ENCODE measurements at regions not wholly inside any gene's neighbourhood (a gene's known extent, or its start where the extent isn't known, plus 50 kb on each side); places are given as distances from the start of the nearest gene placed in this dataset.
"Not testable (repeated sequence)": the region's sequence is repeated elsewhere in the genome, so short reads cannot be mapped to it uniquely, and the experiment has no call there.

- ATAC-seq (replicated peaks) (no peak), DNase-seq (no peak)
- Mint-ChIP-seq H3K4me1 (no peaks in the 10 kb centered on the region), H3K4me3 (no peak overlapping the region), H3K36me3 (no peaks in the 10 kb centered on the region), H3K27ac (no peak overlapping the region), H3K27me3 (no peaks in the 10 kb centered on the region), H3K9me3 (peaks cover under 1 to 1% of the 10 kb centered on the region in 2 donors)
Measured at GRCh38 chr18:30160124-30160523, 882.4 kb downstream of the DSC3 start.

GRCh38 chr18:30150586-30151250 is 891.8 kb downstream of the DSC3 start:
- DNase-seq (no peak), ATAC-seq (replicated peaks) (no peak)
- H3K4me3 Mint-ChIP-seq, result no peak overlapping the region
- no peak overlapping the region for H3K27ac Mint-ChIP-seq
- H3K27me3 Mint-ChIP-seq, result no peaks in the 10 kb centered on the region
- H3K9me3 Mint-ChIP-seq, result peaks cover 0 to 6% of the 10 kb centered on the region in 2 donors
- H3K36me3 Mint-ChIP-seq, result no peaks in the 10 kb centered on the region
- peaks cover 0 to 5% of the 10 kb centered on the region in 2 donors for H3K4me1 Mint-ChIP-seq

- no peak overlapping the region for H3K27ac Mint-ChIP-seq
- H3K36me3 Mint-ChIP-seq, result no peaks in the 10 kb centered on the region
- no peak for DNase-seq
- H3K4me1 Mint-ChIP-seq, result peaks cover 2 to 9% of the 10 kb centered on the region in 2 donors
- no peaks in the 10 kb centered on the region for H3K27me3 Mint-ChIP-seq
- no peak for ATAC-seq (replicated peaks)
- peaks cover 6% of the 10 kb centered on the region in 2 donors for H3K9me3 Mint-ChIP-seq
- no peak overlapping the region for H3K4me3 Mint-ChIP-seq
Measured at GRCh38 chr18:30149585-30149984, 893.0 kb downstream of the DSC3 start.

- DNase-seq, result no peak
- Mint-ChIP-seq H3K27me3 (no peaks in the 10 kb centered on the region), H3K4me3 (no peak overlapping the region), H3K9me3 (peaks cover 4 to 17% of the 10 kb centered on the region in 2 donors), H3K4me1 (peaks cover 5 to 10% of the 10 kb centered on the region in 2 donors), H3K36me3 (no peaks in the 10 kb centered on the region), H3K27ac (no peak overlapping the region)
- no peak for ATAC-seq (replicated peaks)
Measured at GRCh38 chr18:30142870-30143269, 899.7 kb downstream of the DSC3 start.

- Mint-ChIP-seq H3K36me3 (no peaks in the 10 kb centered on the region), H3K27me3 (no peaks in the 10 kb centered on the region), H3K4me3 (no peak overlapping the region), H3K27ac (no peak overlapping the region), H3K4me1 (peaks cover 5 to 7% of the 10 kb centered on the region in 2 donors), H3K9me3 (peaks cover 4 to 17% of the 10 kb centered on the region in 2 donors)
- ATAC-seq (replicated peaks) (no peak), DNase-seq (no peak)
Measured at GRCh38 chr18:30142248-30142647, 900.3 kb downstream of the DSC3 start.

- not testable (repeated sequence) for H3K4me1 Mint-ChIP-seq; H3K27ac Mint-ChIP-seq; ATAC-seq (replicated peaks); DNase-seq; H3K27me3 Mint-ChIP-seq; H3K36me3 Mint-ChIP-seq; H3K4me3 Mint-ChIP-seq
- H3K9me3 Mint-ChIP-seq, result peaks cover 4 to 17% of the 10 kb centered on the region in 2 donors
Measured at GRCh38 chr18:30141506-30141905, 901.0 kb downstream of the DSC3 start.

- H3K4me1 Mint-ChIP-seq, result peaks cover 4 to 6% of the 10 kb centered on the region in 2 donors
- H3K36me3 Mint-ChIP-seq, result no peaks in the 10 kb centered on the region
- no peak overlapping the region for H3K4me3 Mint-ChIP-seq
- DNase-seq (no peak), ATAC-seq (replicated peaks) (no peak)
- peaks cover 5 to 12% of the 10 kb centered on the region in 2 donors for H3K9me3 Mint-ChIP-seq
- H3K27me3 Mint-ChIP-seq, result no peaks in the 10 kb centered on the region
- H3K27ac Mint-ChIP-seq, result no peak overlapping the region
Measured at GRCh38 chr18:30139631-30140287, 902.8 kb downstream of the DSC3 start.

- DNase-seq (no peak), ATAC-seq (replicated peaks) (no peak)
- Mint-ChIP-seq H3K4me3 (no peak overlapping the region), H3K36me3 (no peaks in the 10 kb centered on the region), H3K27ac (no peak overlapping the region), H3K9me3 (peaks cover 6 to 14% of the 10 kb centered on the region in 2 donors), H3K27me3 (no peaks in the 10 kb centered on the region), H3K4me1 (no peaks in the 10 kb centered on the region)
Measured at GRCh38 chr18:30135938-30136337, 906.6 kb downstream of the DSC3 start.

- no peak for DNase-seq
- Mint-ChIP-seq H3K4me1 (no peaks in the 10 kb centered on the region), H3K9me3 (peaks cover 7 to 10% of the 10 kb centered on the region in 2 donors), H3K36me3 (no peaks in the 10 kb centered on the region), H3K27ac (no peak overlapping the region), H3K4me3 (no peak overlapping the region), H3K27me3 (no peaks in the 10 kb centered on the region)
- ATAC-seq (replicated peaks), result no peak
Measured at GRCh38 chr18:30134020-30134419, 908.5 kb downstream of the DSC3 start.

GRCh38 chr18:30132959-30133358 is 909.6 kb downstream of the DSC3 start:
- Mint-ChIP-seq H3K27me3 (no peaks in the 10 kb centered on the region), H3K9me3 (peaks cover 7 to 10% of the 10 kb centered on the region in 2 donors), H3K36me3 (no peaks in the 10 kb centered on the region), H3K27ac (no peak overlapping the region), H3K4me3 (no peak overlapping the region), H3K4me1 (no peaks in the 10 kb centered on the region)
- ATAC-seq (replicated peaks) (no peak), DNase-seq (no peak)

GRCh38 chr18:30121397-30121796 is 921.1 kb downstream of the DSC3 start:
- Mint-ChIP-seq H3K27ac (no peak overlapping the region), H3K27me3 (no peaks in the 10 kb centered on the region), H3K4me3 (no peak overlapping the region), H3K9me3 (peaks cover 0 to 2% of the 10 kb centered on the region in 2 donors), H3K4me1 (no peaks in the 10 kb centered on the region), H3K36me3 (no peaks in the 10 kb centered on the region)
- ATAC-seq (replicated peaks) (no peak), DNase-seq (no peak)

GRCh38 chr18:30113454-30113853 is 929.1 kb downstream of the DSC3 start:
- H3K36me3 Mint-ChIP-seq, result no peaks in the 10 kb centered on the region
- H3K27ac Mint-ChIP-seq, result no peak overlapping the region
- ATAC-seq (replicated peaks) (no peak), DNase-seq (no peak)
- no peaks in the 10 kb centered on the region for H3K4me1 Mint-ChIP-seq
- no peaks in the 10 kb centered on the region for H3K27me3 Mint-ChIP-seq
- no peak overlapping the region for H3K4me3 Mint-ChIP-seq
- H3K9me3 Mint-ChIP-seq, result no peaks in the 10 kb centered on the region

GRCh38 chr18:30106356-30106755 is 936.2 kb downstream of the DSC3 start:
- Mint-ChIP-seq H3K4me3 (no peak overlapping the region), H3K27me3 (no peaks in the 10 kb centered on the region), H3K4me1 (no peaks in the 10 kb centered on the region), H3K9me3 (no peaks in the 10 kb centered on the region), H3K27ac (no peak overlapping the region), H3K36me3 (no peaks in the 10 kb centered on the region)
- DNase-seq (no peak), ATAC-seq (replicated peaks) (no peak)

GRCh38 chr18:30103881-30104280 is 938.7 kb downstream of the DSC3 start:
- no peak overlapping the region for H3K27ac Mint-ChIP-seq
- no peaks in the 10 kb centered on the region for H3K9me3 Mint-ChIP-seq

GRCh38 chr18:30096796-30097195 is 945.7 kb downstream of the DSC3 start:
- Mint-ChIP-seq H3K4me1 (no peaks in the 10 kb centered on the region), H3K27ac (no peak overlapping the region), H3K4me3 (no peak overlapping the region), H3K36me3 (no peaks in the 10 kb centered on the region), H3K27me3 (no peaks in the 10 kb centered on the region), H3K9me3 (peaks cover 0 to 3% of the 10 kb centered on the region in 2 donors)
- ATAC-seq (replicated peaks) (no peak), DNase-seq (no peak)

More at GRCh38 chr18:30103881-30104280, 938.7 kb downstream of the DSC3 start:
- DNase-seq, result no peak
- ATAC-seq (replicated peaks), result no peak
- no peaks in the 10 kb centered on the region for H3K4me1 Mint-ChIP-seq
- H3K27me3 Mint-ChIP-seq, result no peaks in the 10 kb centered on the region
- H3K36me3 Mint-ChIP-seq, result no peaks in the 10 kb centered on the region
- no peak overlapping the region for H3K4me3 Mint-ChIP-seq
